Neural crest cell (in vitro differentiated cells): ENCODE measurements at regions not wholly inside any gene's neighbourhood (a gene's known extent, or its start where the extent isn't known, plus 50 kb on each side); places are given as distances from the start of the nearest gene placed in this dataset.

Experiments used
- DNase-seq: peaks from one replicate; pipeline ENCODE4 v3.0.0; 2021; ENCODE audit warnings: low read depth, mixed read lengths, low spot score
- H3K27ac Mint-ChIP-seq: one replicate; pipeline ENCODE4 v1.8.0; 2021; ENCODE audit warnings: mild to moderate bottlenecking, mixed read lengths; ENCODE audit not compliant: unreplicated experiment
- H3K27me3 Mint-ChIP-seq: 2 replicates; pipeline ENCODE4 v1.8.0; 2021; ENCODE audit warnings: low read depth, mild to moderate bottlenecking, mixed read lengths
- H3K36me3 Mint-ChIP-seq: 2 replicates; pipeline ENCODE4 v1.8.0; 2021; ENCODE audit warnings: low read depth, mild to moderate bottlenecking, mixed read lengths
- H3K4me1 Mint-ChIP-seq: 2 replicates; pipeline ENCODE4 v1.8.0; 2021; ENCODE audit warnings: mixed read lengths
- H3K4me3 Mint-ChIP-seq: one replicate; pipeline ENCODE4 v1.8.0; 2021; ENCODE audit warnings: mild to moderate bottlenecking, mixed read lengths
- H3K9me3 Mint-ChIP-seq: 2 replicates; pipeline ENCODE4 v1.8.0; 2021; ENCODE audit warnings: mixed read lengths
- CTCF ChIP-seq: fragments of 200-600 bp; sonication (generic); conservative IDR thresholded peaks from 2 replicates; pipeline ENCODE4 v1.5.0; 2021; ENCODE audit warnings: antibody characterized with exemption, mild to moderate bottlenecking

DNA sequence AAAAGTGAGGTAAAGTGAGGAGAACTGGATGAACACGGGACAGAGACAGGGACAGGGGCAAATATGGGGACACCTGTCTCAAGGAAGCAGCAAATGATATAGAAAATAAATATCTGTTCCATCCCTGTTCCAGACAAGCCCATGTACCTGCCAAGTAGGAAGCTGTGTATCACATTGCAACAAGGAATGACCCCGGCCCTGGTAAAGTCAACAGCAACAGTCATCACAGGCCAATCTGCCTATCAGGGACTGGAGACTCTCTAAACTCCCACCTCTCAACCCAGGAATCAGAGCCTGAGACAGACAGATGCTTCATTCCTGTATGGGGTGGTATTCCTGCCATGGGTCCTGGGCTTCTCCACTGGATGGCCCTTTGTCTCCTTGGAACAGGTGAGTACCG, 156.6 kb upstream of the PRSS1 start:
- Mint-ChIP-seq H3K9me3 (no peaks in the 10 kb centered on the region), H3K36me3 (no peaks in the 10 kb centered on the region), H3K27ac (no peak overlapping the region), H3K27me3 (peaks cover 29% of the 10 kb centered on the region), H3K4me1 (no peaks in the 10 kb centered on the region), H3K4me3 (no peak overlapping the region)
- DNase-seq, result no peak
- TF ChIP-seq CTCF, result no peak

- Mint-ChIP-seq H3K9me3 (no peaks in the 10 kb centered on the region), H3K27me3 (peaks cover 29% of the 10 kb centered on the region), H3K4me1 (no peaks in the 10 kb centered on the region), H3K27ac (no peak overlapping the region), H3K36me3 (no peaks in the 10 kb centered on the region), H3K4me3 (no peak overlapping the region)
- no peak for DNase-seq
- no peak for TF ChIP-seq CTCF
These were observed 157.0 kb upstream of the PRSS1 start for GRCh38 chr7:142592231-142592630.

GRCh38 chr7:142590830-142591457, 158.3 kb upstream of the PRSS1 start:
- H3K27me3 Mint-ChIP-seq, result peaks cover 20% of the 10 kb centered on the region
- no peak overlapping the region for H3K4me3 Mint-ChIP-seq
- TF ChIP-seq CTCF, result no peak
- H3K9me3 Mint-ChIP-seq, result no peaks in the 10 kb centered on the region
- H3K36me3 Mint-ChIP-seq, result no peaks in the 10 kb centered on the region
- DNase-seq, result no peak
- no peak overlapping the region for H3K27ac Mint-ChIP-seq
- H3K4me1 Mint-ChIP-seq, result no peaks in the 10 kb centered on the region

DNA sequence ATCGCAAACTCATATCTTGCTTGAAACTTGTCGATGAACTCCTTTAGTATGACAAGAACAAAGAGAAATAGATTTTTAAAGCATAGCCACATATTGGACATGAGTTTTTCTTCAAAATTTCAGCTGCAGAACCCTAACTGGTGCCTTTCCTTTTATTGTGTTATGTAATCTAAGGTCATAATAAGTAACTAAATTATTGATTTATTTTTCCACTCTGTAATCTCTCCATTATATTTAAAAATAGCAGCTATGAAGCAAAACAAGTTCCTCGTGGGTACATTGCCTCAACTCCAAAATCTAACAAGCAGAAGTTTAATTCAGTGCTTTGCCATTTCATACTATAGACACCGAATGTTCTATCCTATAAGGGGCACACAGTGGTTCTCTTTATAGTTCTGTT, 159.2 kb upstream of the PRSS1 start:
- H3K4me1 Mint-ChIP-seq, result no peaks in the 10 kb centered on the region
- H3K9me3 Mint-ChIP-seq, result no peaks in the 10 kb centered on the region
- DNase-seq, result no peak
- peaks cover 14% of the 10 kb centered on the region for H3K27me3 Mint-ChIP-seq
- H3K36me3 Mint-ChIP-seq, result no peaks in the 10 kb centered on the region
- H3K27ac Mint-ChIP-seq, result no peak overlapping the region
- no peak for TF ChIP-seq CTCF
- no peak overlapping the region for H3K4me3 Mint-ChIP-seq

DNA sequence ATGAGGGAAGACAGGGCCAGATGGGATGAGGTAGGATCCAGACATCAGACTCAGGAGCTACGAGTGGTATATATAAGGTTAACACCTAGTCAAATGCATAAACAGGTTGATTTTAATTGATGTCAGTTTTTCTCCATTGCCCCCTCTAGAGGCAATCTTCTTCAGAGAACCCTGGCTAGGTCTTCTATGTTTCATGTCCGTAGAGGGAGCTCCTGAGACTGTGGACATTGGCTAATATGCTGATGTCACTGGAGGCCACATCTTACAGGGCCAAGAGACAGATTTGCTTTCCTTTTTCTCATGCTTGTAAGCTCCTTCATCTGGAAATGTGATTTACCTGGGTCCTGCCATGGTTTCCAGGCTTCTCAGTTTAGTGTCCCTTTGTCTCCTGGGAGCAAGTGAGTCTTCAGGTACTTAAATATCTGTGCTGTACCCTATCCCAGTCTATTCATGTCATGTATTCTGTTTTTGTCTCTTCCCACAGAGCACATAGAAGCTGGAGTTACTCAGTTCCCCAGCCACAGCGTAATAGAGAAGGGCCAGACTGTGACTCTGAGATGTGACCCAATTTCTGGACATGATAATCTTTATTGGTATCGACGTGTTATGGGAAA, 161.6 kb upstream of the PRSS1 start:
- Mint-ChIP-seq H3K4me3 (no peak overlapping the region), H3K27me3 (peaks cover 2% of the 10 kb centered on the region), H3K4me1 (no peaks in the 10 kb centered on the region), H3K27ac (no peak overlapping the region), H3K9me3 (no peaks in the 10 kb centered on the region), H3K36me3 (no peaks in the 10 kb centered on the region)
- peak; percentile 55 for TF ChIP-seq CTCF
- DNase-seq, result no peak
